NOMO-1 (cell line): ENCODE measurements at regions not wholly inside any gene's neighbourhood (a gene's known extent, or its start where the extent isn't known, plus 50 kb on each side); places are given as distances from the start of the nearest gene placed in this dataset.

Experiments
- DNase-seq, 2 experiments: peaks; one replicate each; lab custom pipeline; 2025; ENCODE audit not compliant: unreplicated experiment in 2 of 2; lab: John Stamatoyannopoulos, UW

DNA sequence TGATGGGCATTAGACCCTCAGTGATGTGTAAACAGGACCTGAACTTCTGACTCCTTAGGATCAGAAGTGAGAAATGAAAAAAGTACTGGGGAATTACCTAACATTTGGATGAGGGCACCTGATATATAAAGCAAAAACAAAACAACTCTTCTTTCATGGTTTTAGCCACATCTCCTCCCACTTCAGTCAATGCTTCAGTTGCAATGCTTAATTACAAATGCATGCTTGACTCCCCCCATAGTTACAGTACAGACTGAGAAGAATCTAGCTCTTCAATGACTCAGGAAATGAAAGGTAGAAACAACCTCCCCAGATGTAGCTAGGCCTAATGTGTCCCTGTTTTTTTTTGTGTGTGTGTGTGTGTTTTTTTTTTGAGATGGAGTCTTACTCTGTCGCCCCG is 276.8 kb upstream of the POU3F3 start:
- DNase-seq, result no peak

DNA sequence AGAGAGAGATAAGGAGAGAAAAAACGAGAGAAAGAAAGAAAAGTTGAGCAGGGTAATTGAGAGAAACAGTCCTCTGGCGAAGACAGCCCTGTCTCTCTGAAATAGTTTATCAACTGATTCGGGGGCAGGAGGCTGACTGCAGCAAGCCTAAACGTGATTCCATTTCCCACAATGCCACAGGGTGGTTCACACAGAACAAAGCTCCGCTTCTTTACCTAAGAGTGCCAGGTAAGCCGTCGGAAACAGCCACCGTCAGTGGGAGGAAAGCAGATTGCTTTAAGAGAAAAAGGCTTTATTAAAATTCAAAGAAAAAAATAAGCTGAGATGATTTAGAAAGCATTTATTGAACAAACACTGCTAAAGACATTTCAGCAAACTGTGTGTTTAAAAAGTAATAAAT is 271.4 kb upstream of the POU3F3 start:
- no peak for DNase-seq

DNA sequence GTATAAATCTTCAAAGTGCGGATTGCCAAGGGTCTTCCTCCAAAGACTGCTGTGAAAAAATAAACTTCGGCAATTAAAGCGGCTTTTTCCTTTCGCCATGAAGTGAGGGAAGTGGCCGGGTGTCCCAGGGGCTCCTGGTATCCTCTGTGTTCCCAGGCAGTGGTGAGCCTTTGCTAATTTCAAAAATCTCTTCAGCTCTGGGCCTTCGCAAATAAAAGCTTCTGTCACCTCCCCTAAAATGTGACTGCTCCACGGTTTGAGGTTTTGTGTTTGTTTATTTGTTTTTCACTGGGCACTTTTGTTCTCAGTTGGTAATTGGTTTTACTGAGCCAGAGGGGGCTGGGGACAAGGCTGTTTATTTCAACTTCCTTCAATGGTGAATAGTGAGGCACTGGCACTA is 270.1 kb upstream of the POU3F3 start:
- DNase-seq, result no peak

DNA sequence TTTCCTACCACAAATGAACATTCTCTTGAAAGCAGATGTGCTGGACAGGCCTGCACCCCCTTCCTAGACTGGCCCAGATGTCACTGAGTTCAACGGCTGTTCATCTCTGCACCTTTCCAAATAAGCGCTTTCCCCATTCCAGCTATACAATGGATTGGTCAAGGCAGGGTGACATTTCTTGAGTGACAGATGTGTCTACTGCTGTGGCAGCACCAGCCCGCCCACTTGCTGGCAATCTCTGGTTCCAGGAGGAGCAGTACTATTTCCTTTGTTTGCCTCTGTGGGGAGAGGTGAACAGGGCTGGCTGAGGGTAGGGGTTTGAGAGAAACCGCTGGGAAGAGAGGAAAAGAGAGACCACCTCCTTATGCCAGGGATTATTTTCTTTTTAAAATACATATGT is 269.5 kb upstream of the POU3F3 start:
- no peak for DNase-seq

DNA sequence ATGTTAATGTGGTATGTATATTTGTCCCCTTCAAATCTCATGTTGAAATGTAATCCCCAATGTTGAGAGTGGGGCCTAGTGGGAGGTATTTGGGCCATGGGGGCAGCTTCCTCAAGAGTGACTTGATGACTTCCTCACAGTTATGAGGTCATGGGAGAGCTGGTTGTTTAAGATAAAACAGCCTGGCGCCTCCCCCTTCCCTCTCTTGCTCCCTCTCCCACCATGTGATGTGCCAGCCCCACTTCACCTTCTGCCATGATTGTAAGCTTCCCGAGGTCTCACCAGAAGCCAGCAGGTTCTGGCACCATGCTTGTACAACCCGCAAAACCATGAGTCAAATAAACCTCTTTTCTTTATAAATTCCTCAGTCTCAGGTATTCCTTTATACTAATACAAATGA is 258.3 kb upstream of the POU3F3 start:
- no peak for DNase-seq

DNA sequence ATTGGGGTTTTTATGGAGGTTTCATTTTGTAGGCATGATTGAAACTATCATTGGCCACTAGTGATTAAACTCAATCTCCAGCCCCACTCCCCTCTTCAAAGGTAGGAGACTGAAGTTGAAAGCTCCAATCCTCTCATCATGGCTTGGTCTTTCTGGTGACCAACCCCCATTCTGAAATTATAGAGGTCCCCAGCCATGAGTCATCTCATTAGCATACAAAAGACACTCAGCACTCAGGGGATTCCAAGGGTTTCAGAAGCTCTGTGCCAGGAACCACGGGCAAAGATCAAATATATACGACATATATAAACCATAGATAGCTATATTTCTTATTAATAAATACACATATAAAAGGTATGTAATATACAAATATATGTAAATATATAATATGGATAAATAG is 256.0 kb upstream of the POU3F3 start:
- DNase-seq, result no peak

DNA sequence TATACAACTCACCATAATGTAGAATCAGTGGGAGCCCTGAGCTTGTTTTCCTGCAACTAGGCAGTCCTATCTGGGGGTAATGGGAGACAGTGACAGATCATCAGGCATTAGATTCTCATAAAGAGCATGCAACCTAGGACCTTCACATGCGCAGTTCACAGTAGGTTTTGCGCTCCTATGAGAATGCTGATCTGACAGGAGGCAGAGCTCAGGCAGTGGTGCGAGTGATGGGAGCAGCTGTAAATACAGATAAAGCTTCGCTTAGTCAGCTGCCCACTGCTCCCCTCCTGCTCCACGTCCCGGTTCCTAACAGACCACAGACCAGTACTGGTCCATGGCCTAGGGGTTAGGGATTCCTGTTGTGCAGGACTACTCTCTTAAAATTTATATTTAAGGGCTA is 255.3 kb upstream of the POU3F3 start:
- DNase-seq, result no peak

DNA sequence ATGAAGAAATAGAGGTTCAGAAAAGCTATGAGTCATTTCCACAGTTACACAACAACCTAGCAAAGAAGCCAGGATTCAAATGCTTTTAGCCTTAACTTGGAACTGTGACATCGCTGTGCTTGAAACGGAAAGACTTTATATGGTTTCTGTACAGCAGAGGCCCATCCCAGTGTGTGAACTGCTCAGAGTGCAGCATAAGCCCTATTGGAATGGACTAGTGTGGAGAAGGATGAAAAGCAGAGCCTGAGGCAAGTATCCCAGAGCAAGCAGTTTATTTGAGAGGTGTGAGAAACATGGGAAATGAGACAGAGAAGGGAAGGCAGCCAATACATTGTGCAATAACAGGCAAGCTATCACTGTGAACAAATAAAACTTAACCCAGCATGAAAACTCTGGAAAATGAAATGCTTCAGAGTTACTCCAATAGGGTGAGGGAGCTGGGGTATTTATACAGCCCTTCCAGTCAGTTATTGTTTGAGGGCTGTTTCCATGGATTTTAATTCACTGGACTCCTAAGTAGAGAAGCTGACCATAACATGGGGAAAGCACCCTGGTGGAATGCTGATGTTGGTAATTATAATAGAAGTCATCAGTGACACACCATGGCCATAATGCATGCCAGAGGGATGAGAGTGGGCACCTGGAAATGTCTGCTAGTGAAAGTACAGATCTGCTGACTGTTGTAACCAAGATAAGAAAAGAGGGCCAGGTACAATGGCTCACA is 254.0 kb upstream of the POU3F3 start:
- DNase-seq, result peak; percentile 62 to 87

DNA sequence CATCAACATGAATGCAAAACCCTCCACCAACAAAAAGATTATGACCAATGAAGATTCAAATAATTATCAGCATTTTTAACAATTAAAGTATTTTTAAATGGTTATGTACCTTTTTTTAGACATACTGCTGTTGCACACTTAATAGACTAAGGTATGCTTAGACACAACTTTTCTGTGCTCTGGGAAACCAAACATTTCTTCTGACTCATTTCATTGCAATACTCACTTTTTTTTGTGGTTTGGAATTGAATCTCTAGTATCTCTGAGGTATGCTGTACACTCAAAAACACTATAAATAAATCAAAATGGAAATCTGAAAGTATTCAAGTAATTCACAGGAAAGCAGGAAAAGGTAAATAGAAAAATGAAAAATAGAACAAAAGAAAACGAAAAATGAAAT is 247.9 kb upstream of the POU3F3 start:
- DNase-seq, result no peak

DNA sequence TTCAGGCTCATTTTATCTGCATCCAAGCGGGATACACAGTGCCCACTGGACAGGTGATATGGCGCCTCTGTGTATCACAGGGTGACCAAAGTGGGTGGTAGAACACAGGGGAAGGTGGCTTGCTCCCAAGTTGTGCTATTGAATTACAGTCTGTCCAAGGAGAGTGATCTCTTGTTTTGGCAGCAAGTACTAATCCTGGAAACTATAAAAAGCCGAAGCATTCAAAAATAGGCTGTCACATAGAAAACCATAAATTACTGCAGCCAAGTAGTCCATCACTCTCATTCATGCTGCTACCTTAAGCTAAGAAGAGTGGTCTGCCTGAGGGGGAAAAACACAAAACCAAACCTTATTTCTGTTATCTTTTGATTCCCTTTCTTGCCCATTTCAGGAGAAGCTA is 237.1 kb upstream of the POU3F3 start:
- no peak for DNase-seq

DNA sequence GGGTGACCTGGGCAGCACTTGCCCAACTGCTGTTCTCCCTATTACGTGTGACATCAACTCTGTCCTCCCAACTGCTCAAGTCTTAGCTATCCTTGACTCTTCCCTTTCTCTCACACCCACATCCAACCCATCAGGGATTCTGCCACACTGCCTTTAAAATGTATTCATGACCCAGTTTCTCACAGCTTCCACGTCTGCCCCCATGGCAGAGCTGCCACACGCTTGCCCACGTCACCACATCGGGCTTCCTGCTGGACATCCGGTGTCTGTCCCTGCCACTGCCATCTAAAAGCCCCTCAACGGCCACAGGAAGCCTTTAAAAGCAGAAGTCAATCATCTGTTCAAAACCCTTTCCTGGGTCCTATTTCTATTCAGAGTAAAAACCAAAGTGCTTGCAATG is 233.1 kb upstream of the POU3F3 start:
- no peak for DNase-seq

DNA sequence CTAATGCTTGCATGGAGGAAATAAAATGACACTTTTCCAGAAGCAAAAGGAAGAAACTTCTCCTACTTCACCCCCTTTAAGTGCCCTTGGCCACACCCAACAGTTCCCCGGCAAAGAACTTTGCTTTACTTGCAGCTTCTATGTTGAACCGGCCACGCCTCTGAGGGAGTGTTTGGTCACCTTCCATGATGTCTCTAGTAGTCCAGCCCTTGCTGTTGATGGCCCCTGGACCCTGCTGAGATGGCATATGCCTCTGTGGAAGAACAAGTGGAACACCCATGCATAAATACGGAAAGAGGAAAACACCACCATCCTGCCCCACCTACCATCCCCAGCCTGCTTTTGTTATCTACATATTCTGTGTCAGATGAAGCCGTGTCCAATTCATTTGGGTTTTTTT is 218.3 kb upstream of the POU3F3 start:
- DNase-seq, result no peak

DNA sequence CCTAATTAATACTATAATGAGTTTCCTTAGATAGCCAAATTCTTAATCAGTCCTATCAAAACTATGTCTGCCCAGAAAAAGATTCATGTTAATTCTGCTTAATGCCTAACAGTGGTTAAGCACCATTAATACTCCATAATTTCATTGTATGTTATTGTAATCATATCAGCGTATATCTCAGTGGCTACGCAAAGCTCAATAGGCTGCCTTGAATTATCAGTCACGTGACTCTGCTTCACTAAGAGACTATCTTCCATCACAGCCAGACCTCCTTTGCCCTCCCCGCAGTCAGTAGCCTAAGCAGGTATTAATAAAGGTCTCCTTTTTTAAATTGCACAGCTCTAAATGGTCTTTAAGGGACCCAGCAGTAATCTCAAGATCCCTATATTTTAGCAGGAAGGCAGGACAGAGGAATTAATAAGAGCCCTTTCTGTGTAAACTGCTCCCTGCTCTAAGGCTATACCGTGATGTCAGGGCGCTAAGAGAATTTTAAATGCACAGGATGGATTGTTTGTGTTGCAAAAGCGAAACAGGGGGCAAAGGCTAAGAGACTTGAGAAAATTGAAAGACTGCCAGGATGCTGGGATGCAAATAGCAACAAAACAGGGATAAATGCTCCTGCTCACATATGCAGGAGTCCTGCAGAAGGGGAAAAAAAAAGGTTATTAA is 215.6 kb upstream of the POU3F3 start:
- DNase-seq, result no peak

DNA sequence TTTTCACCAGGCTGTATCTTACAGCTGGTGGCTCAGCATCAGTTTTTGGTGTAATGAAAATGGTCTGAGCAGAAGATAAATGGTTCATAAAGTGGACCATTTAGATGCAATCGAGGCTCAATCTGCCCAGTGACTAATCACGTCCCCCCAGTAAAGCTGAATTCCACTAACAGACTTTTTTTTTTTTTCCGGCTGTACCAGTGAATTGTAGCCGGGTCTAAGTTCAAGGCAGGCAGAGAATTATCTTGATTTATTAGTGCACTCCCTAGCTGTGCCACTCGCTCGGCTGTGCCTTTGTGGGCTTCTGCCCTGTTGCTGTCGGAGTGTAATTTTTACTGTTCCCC is 215.1 kb upstream of the POU3F3 start:
- DNase-seq, result no peak

DNA sequence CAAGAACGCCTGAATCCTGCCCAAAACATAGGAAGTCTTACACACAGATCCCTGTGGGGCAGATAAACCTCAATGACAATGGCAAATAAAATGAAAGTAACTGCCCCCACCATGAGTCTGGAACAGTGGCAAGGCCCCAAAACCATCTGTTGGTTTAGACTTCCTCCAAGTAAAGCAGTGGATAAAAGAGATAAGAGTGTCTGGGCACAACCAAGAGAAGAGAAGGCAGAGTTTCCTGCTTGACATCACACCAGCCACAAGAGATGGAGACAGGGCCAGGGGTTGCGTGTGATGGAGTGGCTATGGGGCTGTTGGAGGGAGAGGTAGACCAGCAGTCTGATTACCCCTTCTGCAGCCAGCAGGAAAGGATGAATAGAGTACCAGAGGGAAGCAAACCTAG is 212.1 kb upstream of the POU3F3 start:
- no peak for DNase-seq

DNA sequence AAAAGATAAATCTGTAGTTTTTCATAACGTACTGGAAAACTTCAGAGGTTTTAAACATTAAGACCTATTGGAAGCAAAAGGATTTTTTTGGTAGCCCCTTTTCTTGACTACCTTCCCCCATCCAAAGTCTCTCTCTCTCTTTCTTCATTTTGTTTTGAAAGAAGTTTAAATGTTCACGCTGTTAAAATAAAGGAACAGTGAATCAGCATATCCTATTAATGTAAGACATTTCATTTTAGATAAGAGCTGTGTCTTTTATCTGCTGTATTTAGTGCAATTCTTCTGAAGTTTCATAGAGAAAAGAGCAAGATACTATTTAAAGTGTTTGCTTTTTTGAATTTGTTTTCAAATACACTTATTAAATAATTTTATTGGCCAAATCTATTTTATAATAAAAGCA is 205.5 kb upstream of the POU3F3 start:
- DNase-seq, result no peak

DNA sequence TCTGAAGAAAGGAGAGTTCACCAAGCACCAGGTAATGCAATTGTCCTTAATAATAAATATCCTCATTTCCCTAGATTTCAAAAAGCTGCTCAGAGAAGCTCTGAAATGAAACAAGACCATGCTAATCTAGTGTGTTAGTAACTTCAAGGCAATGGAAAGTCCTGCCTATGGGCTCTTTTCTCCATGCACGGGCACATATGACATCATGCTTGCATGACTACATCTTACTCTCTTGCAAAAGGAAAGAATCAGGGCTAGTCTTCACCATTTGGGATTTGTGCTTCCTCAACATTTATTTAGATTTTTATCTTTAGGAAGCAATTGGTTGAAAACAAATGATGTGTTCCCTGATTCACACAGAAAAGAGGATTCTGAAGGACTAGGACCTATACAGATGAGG is 204.0 kb upstream of the POU3F3 start:
- no peak for DNase-seq

DNA sequence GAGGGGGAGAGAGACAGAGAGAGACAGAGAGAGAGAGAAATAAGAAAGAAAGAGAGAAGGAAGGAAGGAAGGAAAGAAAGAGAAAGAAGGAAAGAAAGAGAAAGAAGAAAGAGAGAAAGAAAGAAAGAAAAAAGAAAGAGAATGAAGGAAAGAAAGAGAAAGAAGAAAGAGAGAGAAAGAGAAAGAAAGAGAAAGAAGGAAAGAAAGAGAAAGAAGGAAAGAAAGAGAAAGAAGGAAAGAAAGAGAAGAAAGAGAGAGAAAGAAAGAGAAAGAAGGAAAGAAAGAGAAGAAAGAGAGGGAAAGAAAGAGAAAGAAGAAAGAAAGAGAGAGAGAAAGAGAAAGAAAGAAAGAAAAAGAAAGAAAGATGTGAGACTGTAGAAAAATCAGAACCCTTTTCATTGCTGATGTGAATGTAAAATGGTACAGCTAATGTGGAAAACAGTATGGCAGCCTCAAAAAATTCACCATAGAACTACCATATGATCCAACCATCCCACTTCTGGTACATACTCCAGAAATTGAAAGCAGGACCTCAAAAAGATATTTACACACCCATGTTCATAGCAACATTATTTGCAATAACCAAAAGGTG is 203.4 kb upstream of the POU3F3 start:
- DNase-seq, result no peak

DNA sequence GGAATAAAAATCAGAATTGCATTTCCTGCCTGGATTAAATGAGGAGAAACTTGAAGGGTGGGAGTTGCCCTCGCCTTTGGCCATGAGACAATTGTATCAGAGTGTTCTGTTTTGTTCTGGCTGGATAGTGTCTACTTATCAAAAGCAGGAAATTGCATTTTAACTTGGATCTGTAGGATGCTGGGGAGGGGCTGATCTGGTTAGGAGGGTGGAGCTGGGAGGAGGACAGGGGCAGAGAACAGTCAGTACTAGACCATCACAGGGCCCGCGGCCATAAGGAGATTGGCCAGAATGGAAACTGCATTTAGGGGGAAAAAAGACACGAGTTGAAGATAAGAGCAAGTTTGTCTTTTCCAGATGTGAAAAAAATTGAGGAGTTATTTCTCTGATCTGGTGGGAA is 199.1 kb upstream of the POU3F3 start:
- no peak for DNase-seq

DNA sequence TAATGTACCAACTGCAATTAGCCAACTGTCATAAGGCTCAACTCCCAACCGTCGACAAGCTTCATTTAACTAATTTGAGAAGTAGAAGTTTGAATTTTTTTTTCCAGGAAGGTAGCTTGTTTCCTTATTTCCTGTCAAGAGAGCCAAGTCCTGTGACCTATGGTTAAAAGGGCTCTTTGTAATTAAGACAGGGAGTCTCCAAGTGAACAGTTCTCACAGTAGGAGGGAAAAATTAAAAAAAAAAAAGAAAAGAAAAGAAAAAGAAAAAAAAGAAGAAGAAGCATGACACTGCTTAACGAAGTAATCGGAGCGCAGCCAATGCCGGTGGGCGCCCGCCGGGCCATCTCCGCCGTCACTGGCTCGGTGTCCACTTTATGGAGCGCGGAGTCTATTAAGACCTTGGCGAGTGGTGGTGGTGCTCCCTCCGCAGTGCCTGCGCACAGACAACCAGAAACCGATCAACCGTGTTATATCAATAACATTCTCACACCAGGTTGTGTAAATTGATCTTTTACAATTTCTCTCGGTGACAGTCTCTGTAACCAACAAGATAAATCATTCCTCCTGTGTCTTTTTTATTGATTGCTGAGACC is 197.2 kb upstream of the POU3F3 start:
- no peak for DNase-seq

DNA sequence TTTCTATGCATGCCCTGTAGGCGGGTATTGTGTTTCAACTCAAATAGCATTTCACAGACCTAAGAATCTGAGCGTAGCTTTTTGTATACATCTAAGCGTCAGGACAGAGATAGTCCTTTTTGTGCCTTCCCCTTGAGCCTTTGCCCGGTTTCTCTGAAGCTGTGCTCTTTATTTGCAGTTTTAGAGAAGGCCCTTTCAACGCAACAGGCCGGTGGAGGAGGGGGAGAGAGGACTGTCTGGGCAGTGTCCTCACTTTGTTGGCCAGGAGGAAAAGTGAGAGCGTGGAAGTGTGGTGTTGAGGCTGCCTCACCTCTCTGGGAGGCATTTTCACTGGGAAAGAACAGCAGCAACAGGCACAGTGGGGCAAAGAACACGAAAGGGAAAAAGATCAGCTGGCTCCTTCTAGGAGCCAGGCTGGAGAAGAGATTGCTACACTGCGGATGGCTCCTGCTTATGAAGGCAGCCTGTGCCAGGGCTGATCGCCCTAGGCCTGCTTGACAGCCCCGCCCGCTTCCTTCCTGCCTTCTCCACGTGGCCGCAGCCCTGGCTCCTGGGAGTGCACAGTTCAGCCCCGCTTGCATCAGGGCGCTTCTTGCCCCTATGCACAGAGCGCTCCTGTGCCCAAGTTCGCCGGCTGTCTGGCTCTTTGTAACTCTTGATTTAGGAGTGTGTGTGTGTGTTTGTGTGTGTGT is 195.6 kb upstream of the POU3F3 start:
- no peak for DNase-seq
